AG04450 (cell line): ENCODE measurements at regions not wholly inside any gene's neighbourhood (a gene's known extent, or its start where the extent isn't known, plus 50 kb on each side); places are given as distances from the start of the nearest gene placed in this dataset.

Experiments used
- CTCF ChIA-PET: fragments of 300-600, 350-600 bp; formaldehyde crosslinking; extraction: SDS; loops from one replicate; lab custom pipeline; 2022; ENCODE audit warnings: antibody characterized with exemption, inconsistent platforms; lab: Charles Lee
- POLR2A ChIA-PET: fragments of 350-600 bp; formaldehyde crosslinking; extraction: SDS; loops from one replicate; lab custom pipeline; 2021; ENCODE audit warnings: antibody characterized with exemption, inconsistent platforms; lab: Yijun Ruan, JAX
- DNase-seq: peaks from one replicate; pipeline ENCODE4 v3.0.0-alpha.2; 2011; ENCODE audit warnings: low read depth, low spot score
- H3K27ac ChIP-seq: one replicate; pipeline ENCODE4 v1.5.1; 2012; ENCODE audit warnings: low read depth, low read length, control low read depth
- H3K27me3 ChIP-seq: one replicate; pipeline ENCODE4 v1.6.0; 2012; ENCODE audit warnings: low read length; ENCODE audit not compliant: control insufficient read depth, insufficient read depth
- H3K4me3 ChIP-seq: 2 replicates; pipeline ENCODE4 v1.5.1; 2011; ENCODE audit warnings: mild to moderate bottlenecking, low read depth, low read length, control low read depth
- H3K9me3 ChIP-seq: 2 replicates; pipeline ENCODE4 v1.5.1; 2012; ENCODE audit warnings: low read length; ENCODE audit not compliant: control insufficient read depth, insufficient read depth
- CTCF ChIP-seq: IDR thresholded peaks from 2 replicates; pipeline ENCODE4 v1.5.1; 2011; ENCODE audit warnings: low read depth, low read length, control low read depth, inconsistent platforms

DNA sequence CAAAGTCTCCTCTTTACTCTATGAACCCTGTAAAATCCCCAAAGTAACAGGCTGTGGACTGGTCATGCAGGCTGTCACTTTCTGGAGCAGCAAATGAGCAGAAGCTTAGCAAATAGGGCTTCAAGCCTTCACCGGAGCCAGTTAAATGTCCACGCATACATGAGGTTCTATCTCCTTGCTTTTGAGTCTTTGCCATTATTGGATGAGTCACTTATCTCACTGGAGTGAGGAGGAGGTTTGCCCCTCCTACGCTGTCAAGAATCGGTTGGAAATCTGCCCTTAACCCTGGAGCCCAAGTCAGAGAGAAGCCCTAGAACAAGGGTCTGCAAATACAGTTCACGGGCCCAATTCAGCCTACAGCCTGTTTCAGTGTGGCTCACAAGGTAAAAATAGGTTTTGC lies 126.1 kb upstream of the CTNNB1 start:
- CTCF ChIA-PET = no interaction called here
- no peak for DNase-seq

GRCh38 chr3:41075975-41076374 lies 123.3 kb upstream of the CTNNB1 start:
- Histone ChIP-seq H3K27me3 (no peaks in the 10 kb centered on the region), H3K4me3 (no peak overlapping the region), H3K27ac (no peak overlapping the region), H3K9me3 (no peaks in the 10 kb centered on the region)
- DNase-seq = no peak
- POLR2A ChIA-PET = no interaction called here
- no peak for TF ChIP-seq CTCF
- CTCF ChIA-PET = no interaction called here

More for the DNA sequence above, 126.1 kb upstream of the CTNNB1 start:
- POLR2A ChIA-PET = no interaction called here
- TF ChIP-seq CTCF = no peak
- H3K27me3 ChIP-seq = no peaks in the 10 kb centered on the region
- H3K27ac ChIP-seq = no peak overlapping the region
- no peaks in the 10 kb centered on the region for H3K9me3 ChIP-seq
- no peak overlapping the region for H3K4me3 ChIP-seq

- Histone ChIP-seq H3K4me3 (no peak overlapping the region), H3K9me3 (no peaks in the 10 kb centered on the region), H3K27ac (no peak overlapping the region), H3K27me3 (no peaks in the 10 kb centered on the region)
- TF ChIP-seq CTCF = no peak
- DNase-seq = no peak
- POLR2A ChIA-PET = no interaction called here
- CTCF ChIA-PET = no interaction called here
These were observed 122.9 kb upstream of the CTNNB1 start for GRCh38 chr3:41076399-41076798.

- no peak for DNase-seq
- Histone ChIP-seq H3K4me3 (no peak overlapping the region), H3K9me3 (no peaks in the 10 kb centered on the region), H3K27ac (no peak overlapping the region), H3K27me3 (no peaks in the 10 kb centered on the region)
- ChIA-PET POLR2A (no interaction called here), CTCF (no interaction called here)
- TF ChIP-seq CTCF = no peak
These were observed 119.2 kb upstream of the CTNNB1 start for GRCh38 chr3:41080141-41080540.

GRCh38 chr3:41088882-41089281 lies 110.4 kb upstream of the CTNNB1 start:
- no peak overlapping the region for H3K27ac ChIP-seq
- CTCF ChIA-PET = no interaction called here
- H3K9me3 ChIP-seq = no peaks in the 10 kb centered on the region
- POLR2A ChIA-PET = no interaction called here
- no peak for DNase-seq
- no peaks in the 10 kb centered on the region for H3K27me3 ChIP-seq
- no peak overlapping the region for H3K4me3 ChIP-seq
- no peak for TF ChIP-seq CTCF
